OCI-LY1 (cell line): ENCODE measurements at regions not wholly inside any gene's neighbourhood (a gene's known extent, or its start where the extent isn't known, plus 50 kb on each side); places are given as distances from the start of the nearest gene placed in this dataset.

Experiments
- EZH2 ChIP-seq: fragments of 200-600 bp; sonication (generic), shearing (Covaris generic); IDR thresholded peaks from 2 replicates; pipeline ENCODE4 v1.8.0; 2017; ENCODE audit warnings: borderline replicate concordance, mixed run types, mild to moderate bottlenecking, antibody characterized with exemption, low read length, moderate library complexity, mixed read lengths
- TF ChIP-seq, protein P1 (sequence below): fragments of 200-600 bp; sonication (generic), shearing (Covaris generic); IDR thresholded peaks from 2 replicates; pipeline ENCODE4 v1.5.1; 2017; ENCODE audit warnings: mild to moderate bottlenecking, antibody characterized with exemption, low read length, moderate library complexity, mixed read lengths

DNA sequence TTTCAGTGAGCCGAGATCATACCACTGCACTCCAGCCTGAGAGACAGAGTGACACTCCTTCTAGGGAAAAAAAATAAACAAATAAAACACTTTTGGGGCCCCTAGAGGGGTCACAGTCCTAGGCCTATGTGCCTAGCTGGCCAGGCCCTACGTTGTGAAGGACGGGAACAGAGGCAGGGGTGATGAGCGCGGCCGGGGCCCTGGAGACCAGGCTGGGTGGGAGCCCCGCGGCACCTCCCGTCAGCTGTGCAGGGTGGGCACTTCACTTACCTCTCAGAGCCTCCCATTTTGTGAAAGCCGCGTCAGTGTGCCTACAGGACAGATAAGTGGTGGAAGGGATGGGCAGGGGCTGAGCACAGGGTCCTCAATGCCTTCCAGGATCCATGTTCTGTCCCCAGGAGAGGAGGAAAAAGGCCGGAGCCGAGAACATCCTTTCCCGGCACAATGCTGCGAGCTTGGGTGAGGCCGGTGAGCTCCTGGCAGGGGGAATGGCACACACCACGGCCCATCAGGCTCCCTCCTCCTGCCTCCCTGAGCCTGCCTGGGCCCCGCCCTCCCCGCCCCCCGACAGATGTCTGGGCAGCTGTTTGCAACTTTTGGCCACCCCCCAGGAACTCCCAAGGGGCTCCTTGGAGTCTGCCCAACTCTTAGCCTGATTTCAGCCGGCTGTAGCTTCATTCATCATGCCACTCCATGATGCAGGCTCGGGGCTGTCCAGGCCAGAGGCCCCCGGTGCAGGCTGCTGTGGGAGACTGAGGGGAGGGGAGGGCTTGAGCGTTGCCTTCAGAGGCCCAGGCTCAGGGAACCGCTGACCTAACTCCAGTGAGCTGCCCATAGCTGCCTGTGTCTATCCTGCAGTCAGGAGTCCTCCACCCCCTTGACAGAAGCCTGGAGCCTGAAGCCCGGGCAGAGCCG, 196.5 kb downstream of the TFCP2L1 start:
- TF ChIP-seq, protein P1, sequence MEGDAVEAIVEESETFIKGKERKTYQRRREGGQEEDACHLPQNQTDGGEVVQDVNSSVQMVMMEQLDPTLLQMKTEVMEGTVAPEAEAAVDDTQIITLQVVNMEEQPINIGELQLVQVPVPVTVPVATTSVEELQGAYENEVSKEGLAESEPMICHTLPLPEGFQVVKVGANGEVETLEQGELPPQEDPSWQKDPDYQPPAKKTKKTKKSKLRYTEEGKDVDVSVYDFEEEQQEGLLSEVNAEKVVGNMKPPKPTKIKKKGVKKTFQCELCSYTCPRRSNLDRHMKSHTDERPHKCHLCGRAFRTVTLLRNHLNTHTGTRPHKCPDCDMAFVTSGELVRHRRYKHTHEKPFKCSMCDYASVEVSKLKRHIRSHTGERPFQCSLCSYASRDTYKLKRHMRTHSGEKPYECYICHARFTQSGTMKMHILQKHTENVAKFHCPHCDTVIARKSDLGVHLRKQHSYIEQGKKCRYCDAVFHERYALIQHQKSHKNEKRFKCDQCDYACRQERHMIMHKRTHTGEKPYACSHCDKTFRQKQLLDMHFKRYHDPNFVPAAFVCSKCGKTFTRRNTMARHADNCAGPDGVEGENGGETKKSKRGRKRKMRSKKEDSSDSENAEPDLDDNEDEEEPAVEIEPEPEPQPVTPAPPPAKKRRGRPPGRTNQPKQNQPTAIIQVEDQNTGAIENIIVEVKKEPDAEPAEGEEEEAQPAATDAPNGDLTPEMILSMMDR = no peak
- no peak for TF ChIP-seq EZH2
